H1 (cell line): ENCODE measurements at regions not wholly inside any gene's neighbourhood (a gene's known extent, or its start where the extent isn't known, plus 50 kb on each side); places are given as distances from the start of the nearest gene placed in this dataset.

Experiments
- CTCF ChIA-PET: fragments of 300-600 bp; sonication (Branson Sonifier 250); formaldehyde crosslinking; loops from one replicate; lab custom pipeline; 2021; ENCODE audit not compliant: partially characterized antibody; lab: Charles Lee
- POLR2A ChIA-PET: fragments of 300-600 bp; sonication (Branson Sonifier 250); formaldehyde crosslinking; loops from one replicate; lab custom pipeline; 2021; ENCODE audit warnings: inconsistent platforms; ENCODE audit not compliant: partially characterized antibody; lab: Charles Lee
- DNase-seq, 2 experiments: peaks; one replicate each; pipeline versions ENCODE4 v3.0.0 to v3.0.0-alpha.2; 2010 to 2022; ENCODE audit warnings: low spot score in 2 of 2, low read depth in 1 of 2, mixed read lengths in 1 of 2
- FAIRE-seq: peaks from 2 replicates; lab custom pipeline; 2011; peaks lifted over from hg19 to GRCh38; lab: Jason Lieb, UNC
- H2AFZ ChIP-seq: 2 replicates; pipeline ENCODE4 v1.8.1; 2012; ENCODE audit warnings: low read length, inconsistent platforms
- H2AK5ac ChIP-seq: 2 replicates; pipeline ENCODE4 v1.6.1; 2013; ENCODE audit warnings: low read depth, low read length
- H2BK120ac ChIP-seq: replicated peaks from 2 replicates; pipeline ENCODE3; 2013; ENCODE audit warnings: low read depth, low read length, inconsistent platforms
- H2BK12ac ChIP-seq: 2 replicates; pipeline ENCODE4 v1.6.1; 2013; ENCODE audit warnings: low read depth, low read length
- H2BK15ac ChIP-seq: 2 replicates; pipeline ENCODE4 v1.6.1; 2013; ENCODE audit warnings: low read length
- H2BK20ac ChIP-seq: 2 replicates; pipeline ENCODE4 v1.6.1; 2013; ENCODE audit warnings: low read length
- H2BK5ac ChIP-seq: 2 replicates; pipeline ENCODE4 v1.6.1; 2013; ENCODE audit warnings: low read depth, low read length
- H3K14ac ChIP-seq: 2 replicates; pipeline ENCODE4 v1.6.1; 2013; ENCODE audit warnings: inconsistent platforms; ENCODE audit not compliant: insufficient read length
- H3K18ac ChIP-seq: 2 replicates; pipeline ENCODE4 v1.6.1; 2013; ENCODE audit warnings: low read length; ENCODE audit errors: extremely low read depth
- H3K23ac ChIP-seq: 2 replicates; pipeline ENCODE4 v1.6.1; 2013; ENCODE audit warnings: inconsistent platforms; ENCODE audit not compliant: insufficient read length
- H3K23me2 ChIP-seq: 2 replicates; pipeline ENCODE4 v1.6.1; 2013; ENCODE audit warnings: low read depth, low read length
- H3K27ac ChIP-seq: 2 replicates; pipeline ENCODE4 v1.6.1; 2011; ENCODE audit warnings: low read depth, low read length, inconsistent platforms
- H3K27me3 ChIP-seq, 4 experiments: replicated peaks in 1 of 4; 1 replicate in 1 of 4; 2 replicates in 3 of 4; pipeline versions ENCODE4 v1.6.1 to v1.8.1; 2011 to 2013; ENCODE audit warnings: low read length in 3 of 4, mild to moderate bottlenecking in 3 of 4, inconsistent platforms in 2 of 4, mixed read lengths in 2 of 4, moderate library complexity in 1 of 4; ENCODE audit not compliant: control insufficient read depth in 3 of 4, insufficient read depth in 3 of 4; ENCODE audit errors: extremely low read depth in 1 of 4
- H3K36me3 ChIP-seq, 4 experiments: 2 replicates each; pipeline versions ENCODE4 v1.6.1 to v1.8.1; 2011 to 2013; ENCODE audit warnings: mild to moderate bottlenecking in 4 of 4, low read length in 3 of 4, moderate library complexity in 2 of 4, control low read depth in 1 of 4, inconsistent platforms in 1 of 4; ENCODE audit not compliant: insufficient read depth in 4 of 4, control insufficient read depth in 2 of 4
- H3K4ac ChIP-seq: replicated peaks from 2 replicates; pipeline ENCODE3; 2013; ENCODE audit warnings: low read length, low read depth, mixed read lengths, inconsistent platforms; ENCODE audit not compliant: insufficient read length
- H3K4me1 ChIP-seq, 4 experiments: replicated peaks in 1 of 4; 1 replicate in 1 of 4; 2 replicates in 3 of 4; pipeline versions ENCODE4 v1.6.1 to v1.8.1; 2011 to 2013; ENCODE audit warnings: low read length in 3 of 4, inconsistent platforms in 2 of 4, mixed read lengths in 1 of 4; ENCODE audit not compliant: insufficient read depth in 4 of 4, control insufficient read depth in 3 of 4
- H3K4me2 ChIP-seq, 2 experiments: 2 replicates each; pipeline versions ENCODE4 v1.6.1 to v1.8.1; 2011 to 2013; ENCODE audit warnings: low read depth in 2 of 2, low read length in 2 of 2, control low read depth in 1 of 2, inconsistent platforms in 1 of 2, mild to moderate bottlenecking in 1 of 2; ENCODE audit not compliant: insufficient read depth in 1 of 2
- H3K4me3 ChIP-seq, 4 experiments: fragments of 200-600, 300-600 bp in 1 of 4; sonication (generic), shearing (Covaris generic), sonication (Bioruptor Twin) in 1 of 4; 2 replicates each; pipeline versions ENCODE4 v1.5.1 to v1.8.1; 2011 to 2016; ENCODE audit warnings: low read length in 4 of 4, low read depth in 3 of 4, control low read depth in 2 of 4, inconsistent platforms in 2 of 4, mild to moderate bottlenecking in 2 of 4, mixed read lengths in 1 of 4, moderate library complexity in 1 of 4; ENCODE audit not compliant: insufficient read depth in 2 of 4; ENCODE audit errors: extremely low read depth in 1 of 4
- H3K56ac ChIP-seq: replicated peaks from 2 replicates; pipeline ENCODE3; 2013; ENCODE audit warnings: low read depth, mild to moderate bottlenecking, mixed read lengths, low read length, inconsistent platforms; ENCODE audit not compliant: insufficient read length
- H3K79me1 ChIP-seq: 2 replicates; pipeline ENCODE4 v1.6.1; 2013; ENCODE audit warnings: low read depth, low read length, control low read depth
- H3K79me2 ChIP-seq, 2 experiments: 2 replicates each; pipeline versions ENCODE4 v1.6.1 to v1.8.1; 2012 to 2013; ENCODE audit warnings: low read length in 2 of 2, mild to moderate bottlenecking in 2 of 2, inconsistent platforms in 1 of 2; ENCODE audit not compliant: insufficient read depth in 2 of 2, control insufficient read depth in 1 of 2
- H3K9ac ChIP-seq, 4 experiments: replicated peaks in 1 of 4; 1 replicate in 1 of 4; 2 replicates in 3 of 4; pipeline versions ENCODE4 v1.6.1 to v1.8.1; 2011 to 2013; ENCODE audit warnings: low read depth in 3 of 4, low read length in 3 of 4, control low read depth in 2 of 4, mild to moderate bottlenecking in 2 of 4, moderate library complexity in 2 of 4, inconsistent platforms in 1 of 4; ENCODE audit errors: extremely low read depth in 1 of 4
- H3K9me3 ChIP-seq, 2 experiments: 2 replicates each; pipeline versions ENCODE4 v1.6.1 to v1.8.1; 2012 to 2013; ENCODE audit warnings: mild to moderate bottlenecking in 2 of 2, moderate library complexity in 2 of 2, control low read depth in 1 of 2, inconsistent platforms in 1 of 2, low read depth in 1 of 2, low read length in 1 of 2, mixed read lengths in 1 of 2; ENCODE audit not compliant: insufficient read depth in 2 of 2
- H4K20me1 ChIP-seq, 2 experiments: replicated peaks in 1 of 2; 2 replicates each; pipeline versions ENCODE3 to v1.8.1; 2011 to 2013; ENCODE audit warnings: inconsistent platforms in 2 of 2, low read length in 2 of 2, mild to moderate bottlenecking in 1 of 2; ENCODE audit not compliant: insufficient read depth in 2 of 2, control insufficient read depth in 1 of 2
- H4K5ac ChIP-seq: 2 replicates; pipeline ENCODE4 v1.6.1; 2013; ENCODE audit warnings: low read length, low read depth, mixed read lengths, inconsistent platforms; ENCODE audit not compliant: insufficient read length
- H4K8ac ChIP-seq: 2 replicates; pipeline ENCODE4 v1.8.0; 2013; ENCODE audit warnings: mild to moderate bottlenecking, moderate library complexity, low read length, inconsistent platforms; ENCODE audit not compliant: insufficient read depth; ENCODE audit errors: extremely low read depth
- H4K91ac ChIP-seq: replicated peaks from 2 replicates; pipeline ENCODE3; 2013; ENCODE audit warnings: low read length, mixed read lengths, inconsistent platforms; ENCODE audit not compliant: insufficient read length
- RNF2 ChIP-seq: fragments of 200-900, 300-1000 bp; sonication (generic); IDR thresholded peaks from 2 replicates; pipeline ENCODE4 v1.7.1; 2016; ENCODE audit warnings: borderline replicate concordance, low read depth, mild to moderate bottlenecking, antibody characterized with exemption, low read length; ENCODE audit not compliant: poor library complexity, severe bottlenecking; ENCODE audit errors: missing control alignments
- SIX5 ChIP-seq: IDR thresholded peaks from 2 replicates; pipeline ENCODE4 v1.6.1; 2011; ENCODE audit warnings: mild to moderate bottlenecking, low read depth, low read length
- WGBS, 2 experiments: shearing (Covaris generic) in 1 of 2; methylation state at CpG; one replicate each; pipeline versions ENCODE4 v1.1.6 to v1.1.7; 2013 to 2015; ENCODE audit warnings: low lambda C conversion rate in 2 of 2, mixed read lengths in 2 of 2, inconsistent platforms in 1 of 2, low coverage in 1 of 2, missing lambda C conversion rate in 1 of 2; ENCODE audit not compliant: insufficient replicate concordance in 2 of 2, insufficient coverage in 1 of 2, insufficient read length in 1 of 2; ENCODE audit errors: extremely low coverage in 1 of 2, missing lambda C conversion rate in 1 of 2; 5-methylcytosine and 5-hydroxymethylcytosine counted together

DNA sequence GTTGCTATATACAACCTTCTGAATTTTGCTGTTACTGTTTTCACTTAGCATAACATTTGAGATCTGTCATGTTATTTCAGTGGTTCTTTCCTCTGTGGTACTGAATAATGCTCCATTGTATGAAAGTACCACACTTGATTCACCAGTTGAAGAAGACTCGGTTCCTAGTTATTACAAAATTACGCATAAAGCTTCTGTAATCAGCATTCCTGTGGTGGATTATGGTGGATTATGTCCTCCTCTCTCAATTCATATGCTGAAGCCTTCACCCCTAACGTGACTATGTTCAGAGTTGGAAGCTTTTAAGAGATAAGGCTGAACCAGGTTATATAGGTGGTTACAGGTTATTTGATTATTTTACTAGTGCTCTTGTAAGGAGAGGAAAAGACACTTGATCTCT lies 2143.5 kb upstream of the AGA start:
- Histone ChIP-seq H2BK120ac (no peak overlapping the region), H3K79me2 (no peaks in the 10 kb centered on the region)
- no peak for TF ChIP-seq RNF2
- TF ChIP-seq SIX5, result no peak
- TF ChIP-seq, all 59 proteins: peak for 0
- H3K4me3 ChIP-seq, result no peak overlapping the region
- no peaks in the 10 kb centered on the region for H4K20me1 ChIP-seq
- peaks cover 0 to 3% (median 1%) of the 10 kb centered on the region in 4 experiments; a peak in 2 of 7 replicates for H3K4me1 ChIP-seq
- no peak overlapping the region for H2BK5ac ChIP-seq
- no peak for DNase-seq
- no peak overlapping the region for H2BK15ac ChIP-seq
- ChIA-PET POLR2A (no interaction called here), CTCF (no interaction called here)
- H3K27me3 ChIP-seq, result no peaks in the 10 kb centered on the region
- H3K27ac ChIP-seq, result no peak overlapping the region
- H3K23ac ChIP-seq, result no peak overlapping the region
- no peak overlapping the region for H2BK12ac ChIP-seq
- no peak overlapping the region for H4K5ac ChIP-seq
- no peak overlapping the region for H2BK20ac ChIP-seq
- no peak for FAIRE-seq
- no peak overlapping the region for H3K4me2 ChIP-seq
- no peaks in the 10 kb centered on the region for H3K36me3 ChIP-seq
- H3K23me2 ChIP-seq, result no peaks in the 10 kb centered on the region
- H4K8ac ChIP-seq, result no peak overlapping the region
- no peak overlapping the region for H3K4ac ChIP-seq
- no peak overlapping the region for H4K91ac ChIP-seq
- H3K14ac ChIP-seq, result no peak overlapping the region
- H3K18ac ChIP-seq, result no peak overlapping the region
- no peak overlapping the region; the same call in 1 of the 2 replicates for H2AFZ ChIP-seq
- no peak overlapping the region for H3K9ac ChIP-seq
- H3K56ac ChIP-seq, result no peak overlapping the region
- no peaks in the 10 kb centered on the region for H3K79me1 ChIP-seq
- peak overlapping the region; percentile 13; the same call in 1 of the 2 replicates for H2AK5ac ChIP-seq
- no peaks in the 10 kb centered on the region for H3K9me3 ChIP-seq
- 92% methylated on average over 3 of the region's 3 CpGs; no CpG with 5 or more reads in 1 of the 2 experiments for WGBS, 2 experiments
